ENCODE measurements at regions not wholly inside any gene's neighbourhood (a gene's known extent, or its start where the extent isn't known, plus 50 kb on each side); places are given as distances from the start of the nearest gene placed in this dataset.

- ChIA-PET CTCF (no interaction called here), POLR2A (no interaction called here)
- Histone ChIP-seq H3K9me2 (no peaks in the 10 kb centered on the region), H3K27ac (ENCODE audit: low read depth in 2 of 2, low read length in 1 of 2) (no peak overlapping the region), H3K4me1 (ENCODE audit: control insufficient read depth in 1 of 2, insufficient read depth in 2 of 2, low read depth in 1 of 2, low read length in 1 of 2) (no peaks in the 10 kb centered on the region), H3K9me3 (no peaks in the 10 kb centered on the region; the same call in 1 of the 2 replicates), H4K20me1 (ENCODE audit: insufficient read depth) (no peaks in the 10 kb centered on the region), H3K79me2 (ENCODE audit: insufficient read depth) (no peaks in the 10 kb centered on the region), H3K36me3 (replicated peaks in 1 of 2; ENCODE audit: control insufficient read depth in 1 of 2, insufficient read depth in 2 of 2, low read length in 1 of 2) (no peaks in the 10 kb centered on the region), H3F3A (replicated peaks; ENCODE audit: insufficient read depth) (no peaks in the 10 kb centered on the region), H3K9ac (no peak overlapping the region), H3K27me3 (ENCODE audit: insufficient read depth) (no peaks in the 10 kb centered on the region), H3K4me2 (no peak overlapping the region), H3K4me3 (ENCODE audit: low read depth in 2 of 2, low read length in 1 of 2) (no peak overlapping the region), H2AFZ (ENCODE audit: low read depth) (no peak overlapping the region)
- no peak for DNase-seq
- no peak for TF ChIP-seq RXRA (IDR thresholded peaks at IDR 0.05; ENCODE audit: borderline replicate concordance, low read depth)
Observed at GRCh38 chr5:105745111-105745510, 1925.6 kb downstream of the EFNA5 start.

GRCh38 chr5:105740242-105740641 lies 1930.5 kb downstream of the EFNA5 start:
- Histone ChIP-seq H3K27ac (ENCODE audit: low read depth in 2 of 2, low read length in 1 of 2) (no peak overlapping the region), H3K4me2 (no peak overlapping the region)

DNA sequence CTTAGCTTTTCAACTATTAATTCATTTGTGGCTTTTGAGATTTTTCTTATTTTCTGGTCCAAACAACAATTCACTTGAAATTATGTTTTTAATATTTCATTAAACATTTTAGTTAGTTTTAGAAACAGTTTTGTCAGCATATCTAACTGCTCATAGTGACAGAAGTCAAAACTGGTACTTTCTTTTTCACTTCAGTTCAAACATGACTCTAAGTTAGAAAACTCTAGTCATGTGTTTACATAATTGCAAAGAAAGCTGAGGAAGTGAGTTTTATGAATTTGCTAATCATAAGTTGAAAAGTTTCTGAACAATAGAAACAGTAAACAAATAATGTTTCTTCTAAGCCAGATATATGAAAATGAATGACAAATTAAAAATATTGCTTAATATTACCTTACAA lies 1931.0 kb downstream of the EFNA5 start:
- DNase-seq: no peak
- no peaks in the 10 kb centered on the region for H4K20me1 ChIP-seq (ENCODE audit: insufficient read depth)

More at GRCh38 chr5:105740242-105740641, 1930.5 kb downstream of the EFNA5 start:
- Histone ChIP-seq H3F3A (replicated peaks; ENCODE audit: insufficient read depth) (peaks cover 3% of the 10 kb centered on the region), H3K79me2 (ENCODE audit: insufficient read depth) (no peaks in the 10 kb centered on the region), H3K9ac (no peak overlapping the region), H3K27me3 (ENCODE audit: insufficient read depth) (no peaks in the 10 kb centered on the region), H3K9me3 (no peaks in the 10 kb centered on the region; the same call in 1 of the 2 replicates), H3K9me2 (no peaks in the 10 kb centered on the region), H3K4me3 (ENCODE audit: low read depth in 2 of 2, low read length in 1 of 2) (no peak overlapping the region), H2AFZ (ENCODE audit: low read depth) (no peak overlapping the region), H3K4me1 (ENCODE audit: control insufficient read depth in 1 of 2, insufficient read depth in 2 of 2, low read depth in 1 of 2, low read length in 1 of 2) (no peaks in the 10 kb centered on the region), H4K20me1 (ENCODE audit: insufficient read depth) (no peaks in the 10 kb centered on the region), H3K36me3 (replicated peaks in 1 of 2; ENCODE audit: control insufficient read depth in 1 of 2, insufficient read depth in 2 of 2, low read length in 1 of 2) (no peaks in the 10 kb centered on the region)
- ChIA-PET CTCF (no interaction called here), POLR2A (no interaction called here)
- no peak for DNase-seq
- 82% methylated on average over 2 of the region's 3 CpGs for WGBS (ENCODE audit: low lambda C conversion rate)
- TF ChIP-seq FOXM1 (IDR thresholded peaks at IDR 0.05; ENCODE audit: low read depth) (no peak), ZBTB33 (IDR thresholded peaks at IDR 0.05; ENCODE audit: borderline replicate concordance, low read depth) (no peak), NRF1 (IDR thresholded peaks at IDR 0.05; ENCODE audit: low read depth, low read length) (no peak), RAD21 (IDR thresholded peaks at IDR 0.05; ENCODE audit: low read length) (no peak), TEAD4 (IDR thresholded peaks at IDR 0.05; ENCODE audit: borderline replicate concordance, insufficient read depth) (no peak), MXI1 (IDR thresholded peaks at IDR 0.05; ENCODE audit: low read depth, low read length) (no peak), MEF2A (IDR thresholded peaks at IDR 0.05; ENCODE audit: borderline replicate concordance, low read depth) (no peak)
- TF ChIP-seq, protein P1, sequence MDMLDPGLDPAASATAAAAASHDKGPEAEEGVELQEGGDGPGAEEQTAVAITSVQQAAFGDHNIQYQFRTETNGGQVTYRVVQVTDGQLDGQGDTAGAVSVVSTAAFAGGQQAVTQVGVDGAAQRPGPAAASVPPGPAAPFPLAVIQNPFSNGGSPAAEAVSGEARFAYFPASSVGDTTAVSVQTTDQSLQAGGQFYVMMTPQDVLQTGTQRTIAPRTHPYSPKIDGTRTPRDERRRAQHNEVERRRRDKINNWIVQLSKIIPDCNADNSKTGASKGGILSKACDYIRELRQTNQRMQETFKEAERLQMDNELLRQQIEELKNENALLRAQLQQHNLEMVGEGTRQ (IDR thresholded peaks at IDR 0.05; ENCODE audit: borderline replicate concordance, low read depth, low read length): no peak

More for the DNA sequence above, 1931.0 kb downstream of the EFNA5 start:
- no peaks in the 10 kb centered on the region for H3K36me3 ChIP-seq (replicated peaks in 1 of 2; ENCODE audit: control insufficient read depth in 1 of 2, insufficient read depth in 2 of 2, low read length in 1 of 2)
- no peak overlapping the region for H2AFZ ChIP-seq (ENCODE audit: low read depth)
- H3K9ac ChIP-seq: no peak overlapping the region
- no peaks in the 10 kb centered on the region for H3K79me2 ChIP-seq (ENCODE audit: insufficient read depth)
- no peaks in the 10 kb centered on the region for H3K4me1 ChIP-seq (ENCODE audit: control insufficient read depth in 1 of 2, insufficient read depth in 2 of 2, low read depth in 1 of 2, low read length in 1 of 2)
- TF ChIP-seq POLR2AphosphoS5 (IDR thresholded peaks at IDR 0.05; ENCODE audit: low read depth, low read length) (no peak), SMC3 (IDR thresholded peaks at IDR 0.05; ENCODE audit: low read depth, low read length) (no peak), YY1 (IDR thresholded peaks at IDR 0.05; ENCODE audit: low read depth) (no peak)
- TF ChIP-seq, protein P1 (IDR thresholded peaks at IDR 0.05; ENCODE audit: borderline replicate concordance, low read depth, low read length): no peak
- POLR2A ChIA-PET: no interaction called here
- no peaks in the 10 kb centered on the region; the same call in 1 of the 2 replicates for H3K9me3 ChIP-seq
- no peak overlapping the region for H3K4me2 ChIP-seq
- peaks cover 3% of the 10 kb centered on the region for H3F3A ChIP-seq (replicated peaks; ENCODE audit: insufficient read depth)
- H3K4me3 ChIP-seq (ENCODE audit: low read depth in 2 of 2, low read length in 1 of 2): no peak overlapping the region
- no peak overlapping the region for H3K27ac ChIP-seq (ENCODE audit: low read depth in 2 of 2, low read length in 1 of 2)
- no peaks in the 10 kb centered on the region for H3K9me2 ChIP-seq
- CTCF ChIA-PET: interaction anchor here (0.7 kb wide), 1 partner anchor 36 kb away, joined by 4 read pairs; no protein-coding TSS in a partner anchor
- no peaks in the 10 kb centered on the region for H3K27me3 ChIP-seq (ENCODE audit: insufficient read depth)
